Kidney epithelial cell (primary cell): ENCODE measurements at regions not wholly inside any gene's neighbourhood (a gene's known extent, or its start where the extent isn't known, plus 50 kb on each side); places are given as distances from the start of the nearest gene placed in this dataset.
"Not testable (repeated sequence)": the region's sequence is repeated elsewhere in the genome, so short reads cannot be mapped to it uniquely, and the experiment has no call there.

Source experiments
- DNase-seq: peaks from one replicate; pipeline ENCODE4 v3.0.0-alpha.2; 2010; ENCODE audit warnings: low read depth
- H3K27me3 ChIP-seq: 2 replicates; pipeline ENCODE4 v1.6.0; 2011; ENCODE audit warnings: low read length; ENCODE audit not compliant: control insufficient read depth, insufficient read depth
- H3K36me3 ChIP-seq: 2 replicates; pipeline ENCODE4 v1.5.1; 2011; ENCODE audit warnings: low read length; ENCODE audit not compliant: control insufficient read depth, insufficient read depth
- H3K4me3 ChIP-seq: 2 replicates; pipeline ENCODE4 v1.5.1; 2011; ENCODE audit warnings: low read depth, mild to moderate bottlenecking, control low read depth, low read length
- CTCF ChIP-seq: IDR thresholded peaks from 2 replicates; pipeline ENCODE4 v1.5.1; 2011; ENCODE audit warnings: mild to moderate bottlenecking, moderate library complexity, low read length, control low read depth, inconsistent platforms; ENCODE audit not compliant: insufficient read depth, poor library complexity, severe bottlenecking

GRCh38 chr18:70535041-70535440 is 246.2 kb downstream of the SOCS6 start:
- Histone ChIP-seq H3K27me3 (no peaks in the 10 kb centered on the region), H3K4me3 (no peak overlapping the region), H3K36me3 (no peaks in the 10 kb centered on the region)
- DNase-seq, result no peak
- no peak for TF ChIP-seq CTCF

GRCh38 chr18:70525322-70525721 is 236.5 kb downstream of the SOCS6 start:
- H3K4me3 ChIP-seq, H3K36me3 ChIP-seq, DNase-seq, H3K27me3 ChIP-seq: not testable (repeated sequence)

- H3K4me3 ChIP-seq, result no peak overlapping the region
- H3K27me3 ChIP-seq, result no peaks in the 10 kb centered on the region
- no peak for TF ChIP-seq CTCF
- DNase-seq, result no peak
- H3K36me3 ChIP-seq, result no peaks in the 10 kb centered on the region
Observed at GRCh38 chr18:70523792-70524182, 234.9 kb downstream of the SOCS6 start.

GRCh38 chr18:70523035-70523791 is 234.4 kb downstream of the SOCS6 start:
- no peak for TF ChIP-seq CTCF
- Histone ChIP-seq H3K36me3 (no peaks in the 10 kb centered on the region), H3K27me3 (no peaks in the 10 kb centered on the region), H3K4me3 (no peak overlapping the region)
- DNase-seq, result no peak

- Histone ChIP-seq H3K36me3 (no peaks in the 10 kb centered on the region), H3K4me3 (no peak overlapping the region), H3K27me3 (no peaks in the 10 kb centered on the region)
- DNase-seq, result no peak
- no peak for TF ChIP-seq CTCF
Observed at GRCh38 chr18:70522183-70522680, 233.4 kb downstream of the SOCS6 start.

GRCh38 chr18:70520867-70521266 is 232.0 kb downstream of the SOCS6 start:
- no peaks in the 10 kb centered on the region for H3K27me3 ChIP-seq
- no peak for DNase-seq
- TF ChIP-seq CTCF, result no peak
- no peak overlapping the region for H3K4me3 ChIP-seq
- no peaks in the 10 kb centered on the region for H3K36me3 ChIP-seq
